OCI-M2 (cell line): ENCODE measurements at regions not wholly inside any gene's neighbourhood (a gene's known extent, or its start where the extent isn't known, plus 50 kb on each side); places are given as distances from the start of the nearest gene placed in this dataset.
"Not testable (repeated sequence)": the region's sequence is repeated elsewhere in the genome, so short reads cannot be mapped to it uniquely, and the experiment has no call there.

ENCODE experiments used
- DNase-seq: peaks from one replicate; lab custom pipeline; 2025; ENCODE audit not compliant: unreplicated experiment; lab: John Stamatoyannopoulos, UW

- no peak for DNase-seq
These were observed 62.1 kb downstream of the ZWINT start for GRCh38 chr10:56298941-56299340.

- DNase-seq, result no peak
These were observed 64.4 kb downstream of the ZWINT start for GRCh38 chr10:56296618-56297017.

GRCh38 chr10:56288403-56288802 lies 72.7 kb downstream of the ZWINT start:
- DNase-seq, result no peak

GRCh38 chr10:56286096-56286495 lies 75.0 kb downstream of the ZWINT start:
- DNase-seq, result no peak

- no peak for DNase-seq
These were observed 81.8 kb downstream of the ZWINT start for GRCh38 chr10:56279270-56279669.

GRCh38 chr10:56269181-56269580 lies 91.9 kb downstream of the ZWINT start:
- no peak for DNase-seq

- no peak for DNase-seq
These were observed 94.9 kb downstream of the ZWINT start for GRCh38 chr10:56266120-56266519.

- DNase-seq, result no peak
These were observed 102.1 kb downstream of the ZWINT start for GRCh38 chr10:56258991-56259390.

GRCh38 chr10:56258378-56258777 lies 102.7 kb downstream of the ZWINT start:
- no peak for DNase-seq

GRCh38 chr10:56255298-56255697 lies 105.8 kb downstream of the ZWINT start:
- no peak for DNase-seq

- no peak for DNase-seq
These were observed 120.6 kb downstream of the ZWINT start for GRCh38 chr10:56240471-56240870.

GRCh38 chr10:56231436-56231835 lies 129.6 kb downstream of the ZWINT start:
- no peak for DNase-seq

- no peak for DNase-seq
These were observed 138.8 kb downstream of the ZWINT start for GRCh38 chr10:56222237-56222636.

- DNase-seq, result no peak
These were observed 148.1 kb downstream of the ZWINT start for GRCh38 chr10:56212951-56213350.

GRCh38 chr10:56181607-56182006 lies 179.5 kb downstream of the ZWINT start:
- DNase-seq, result no peak

GRCh38 chr10:56178210-56178609 lies 182.8 kb downstream of the ZWINT start:
- no peak for DNase-seq

GRCh38 chr10:56155091-56155513 lies 206.0 kb downstream of the ZWINT start:
- DNase-seq, result not testable (repeated sequence)

GRCh38 chr10:56146806-56147205 lies 214.3 kb downstream of the ZWINT start:
- no peak for DNase-seq

GRCh38 chr10:56142092-56142728 lies 218.8 kb downstream of the ZWINT start:
- DNase-seq, result no peak

- no peak for DNase-seq
These were observed 221.7 kb downstream of the ZWINT start for GRCh38 chr10:56139405-56139804.

- DNase-seq, result no peak
These were observed 225.2 kb downstream of the ZWINT start for GRCh38 chr10:56135828-56136227.

GRCh38 chr10:56123247-56123646 lies 237.8 kb downstream of the ZWINT start:
- DNase-seq, result no peak

GRCh38 chr10:56116684-56117083 lies 244.4 kb downstream of the ZWINT start:
- DNase-seq, result no peak
